Hepatocyte (in vitro differentiated cells): ENCODE measurements at regions not wholly inside any gene's neighbourhood (a gene's known extent, or its start where the extent isn't known, plus 50 kb on each side); places are given as distances from the start of the nearest gene placed in this dataset.

ENCODE experiments used
- DNase-seq: peaks from one replicate; pipeline ENCODE4 v3.0.0-alpha.2; 2016; ENCODE audit warnings: low spot score
- H2AFZ ChIP-seq: fragments of 200-600 bp; sonication (generic); 2 replicates; pipeline ENCODE4 v1.6.0; 2016; ENCODE audit warnings: antibody characterized with exemption, mild to moderate bottlenecking
- H3K27ac ChIP-seq: fragments of 200-600 bp; sonication (generic); 2 replicates; pipeline ENCODE4 v1.5.1; 2016; ENCODE audit warnings: mild to moderate bottlenecking
- H3K27me3 ChIP-seq: fragments of 200-600 bp; sonication (generic); 2 replicates; pipeline ENCODE4 v1.6.1; 2016
- H3K36me3 ChIP-seq: fragments of 200-600 bp; sonication (generic); replicated peaks from 2 replicates; pipeline ENCODE4 v1.5.1; 2016; ENCODE audit warnings: low read depth; ENCODE audit not compliant: insufficient read depth
- H3K4me1 ChIP-seq: fragments of 200-600 bp; sonication (generic); 2 replicates; pipeline ENCODE4 v1.5.1; 2016; ENCODE audit warnings: mild to moderate bottlenecking, moderate library complexity; ENCODE audit not compliant: insufficient read depth
- H3K4me2 ChIP-seq: fragments of 200-600 bp; sonication (generic); 2 replicates; pipeline ENCODE4 v1.6.0; 2016
- H3K4me3 ChIP-seq: fragments of 200-600 bp; sonication (generic); 2 replicates; pipeline ENCODE4 v1.5.1; 2016; ENCODE audit warnings: mild to moderate bottlenecking
- H3K79me2 ChIP-seq: fragments of 200-600 bp; sonication (generic); 2 replicates; pipeline ENCODE4 v1.6.0; 2017; ENCODE audit warnings: mild to moderate bottlenecking
- H3K9me2 ChIP-seq: fragments of 200-600 bp; sonication (generic); replicated peaks from 2 replicates; pipeline ENCODE4 v1.6.0; 2017; ENCODE audit warnings: mild to moderate bottlenecking; ENCODE audit not compliant: insufficient read depth
- H3K9me3 ChIP-seq: fragments of 200-600 bp; sonication (generic); 2 replicates; pipeline ENCODE4 v1.5.1; 2016; ENCODE audit warnings: low read depth, mild to moderate bottlenecking
- H4K20me1 ChIP-seq: fragments of 200-600 bp; sonication (generic); 2 replicates; pipeline ENCODE4 v1.6.0; 2016; ENCODE audit warnings: mild to moderate bottlenecking; ENCODE audit not compliant: insufficient read depth, poor library complexity, severe bottlenecking
- CTCF ChIP-seq: fragments of 200-600 bp; sonication (generic); IDR thresholded peaks from 2 replicates; pipeline ENCODE4 v1.5.1; 2016; ENCODE audit warnings: antibody characterized with exemption, mild to moderate bottlenecking; ENCODE audit not compliant: poor library complexity
- EZH2 ChIP-seq: fragments of 200-600 bp; sonication (generic); IDR thresholded peaks from 2 replicates; pipeline ENCODE4 v1.6.1; 2016; ENCODE audit warnings: antibody characterized with exemption, mild to moderate bottlenecking, borderline replicate concordance
- EZH2phosphoT487 ChIP-seq: fragments of 200-600 bp; sonication (generic); IDR thresholded peaks from one replicate; pipeline ENCODE4 v1.6.1; 2018; ENCODE audit warnings: antibody characterized with exemption, mild to moderate bottlenecking, low read depth, moderate library complexity; ENCODE audit not compliant: unreplicated experiment, severe bottlenecking
- WGBS: methylation state at CpG from one replicate; pipeline ENCODE4 v1.1.6; 2016; ENCODE audit warnings: low lambda C conversion rate; ENCODE audit errors: missing lambda C conversion rate; 5-methylcytosine and 5-hydroxymethylcytosine counted together

GRCh38 chr7:12862146-12862545 lies 174.7 kb downstream of the ARL4A start:
- H3K27ac ChIP-seq, result no peak overlapping the region
- H3K36me3 ChIP-seq, result no peaks in the 10 kb centered on the region
- TF ChIP-seq CTCF (no peak), EZH2 (no peak), EZH2phosphoT487 (no peak)

GRCh38 chr7:12864470-12865046 lies 177.1 kb downstream of the ARL4A start:
- Histone ChIP-seq H3K27me3 (no peaks in the 10 kb centered on the region), H4K20me1 (no peaks in the 10 kb centered on the region), H3K9me2 (no peaks in the 10 kb centered on the region), H3K27ac (no peak overlapping the region), H3K4me3 (no peak overlapping the region), H3K4me2 (no peak overlapping the region), H3K4me1 (no peaks in the 10 kb centered on the region), H3K9me3 (no peaks in the 10 kb centered on the region), H2AFZ (no peak overlapping the region), H3K36me3 (no peaks in the 10 kb centered on the region), H3K79me2 (no peaks in the 10 kb centered on the region)
- no peak for DNase-seq
- 95% methylated on average over 9 of the region's 11 CpGs for WGBS
- TF ChIP-seq EZH2, result no peak
- no peak for TF ChIP-seq CTCF

More at GRCh38 chr7:12862146-12862545, 174.7 kb downstream of the ARL4A start:
- Histone ChIP-seq H3K4me2 (no peak overlapping the region), H4K20me1 (no peaks in the 10 kb centered on the region), H3K79me2 (no peaks in the 10 kb centered on the region), H3K4me1 (no peaks in the 10 kb centered on the region), H3K27me3 (no peaks in the 10 kb centered on the region), H3K9me2 (no peaks in the 10 kb centered on the region), H3K9me3 (no peaks in the 10 kb centered on the region), H3K4me3 (no peak overlapping the region), H2AFZ (no peak overlapping the region)
- DNase-seq, result no peak
- 79% methylated on average over 4 of the region's 4 CpGs for WGBS

- DNase-seq, result no peak
- no peaks in the 10 kb centered on the region for H3K9me3 ChIP-seq
- no peaks in the 10 kb centered on the region for H4K20me1 ChIP-seq
- no peak overlapping the region for H3K27ac ChIP-seq
- H2AFZ ChIP-seq, result no peak overlapping the region
- H3K79me2 ChIP-seq, result no peaks in the 10 kb centered on the region
- H3K4me2 ChIP-seq, result no peak overlapping the region
- no peaks in the 10 kb centered on the region for H3K27me3 ChIP-seq
- H3K36me3 ChIP-seq, result no peaks in the 10 kb centered on the region
- TF ChIP-seq EZH2 (no peak), CTCF (no peak), EZH2phosphoT487 (no peak)
- WGBS, result 90% methylated on average over 2 of the region's 2 CpGs
- H3K4me1 ChIP-seq, result no peaks in the 10 kb centered on the region
- H3K4me3 ChIP-seq, result no peak overlapping the region
- no peaks in the 10 kb centered on the region for H3K9me2 ChIP-seq
These were observed 178.2 kb downstream of the ARL4A start for GRCh38 chr7:12865593-12865992.

GRCh38 chr7:12866207-12866606 lies 178.8 kb downstream of the ARL4A start:
- DNase-seq, result no peak
- H2AFZ ChIP-seq, result no peak overlapping the region
- 63% methylated on average over 4 of the region's 4 CpGs for WGBS

More at GRCh38 chr7:12866207-12866606, 178.8 kb downstream of the ARL4A start:
- Histone ChIP-seq H3K9me3 (no peaks in the 10 kb centered on the region), H3K79me2 (no peaks in the 10 kb centered on the region), H3K4me3 (no peak overlapping the region), H3K27ac (no peak overlapping the region), H4K20me1 (no peaks in the 10 kb centered on the region), H3K4me2 (no peak overlapping the region), H3K4me1 (no peaks in the 10 kb centered on the region), H3K9me2 (no peaks in the 10 kb centered on the region), H3K27me3 (no peaks in the 10 kb centered on the region), H3K36me3 (no peaks in the 10 kb centered on the region)
- TF ChIP-seq EZH2 (no peak), CTCF (no peak), EZH2phosphoT487 (no peak)
